ENCODE measurements at regions not wholly inside any gene's neighbourhood (a gene's known extent, or its start where the extent isn't known, plus 50 kb on each side); places are given as distances from the start of the nearest gene placed in this dataset.
A peak's percentile ranks its signal among the peaks of the same experiment; 100 is the strongest.

- Histone ChIP-seq H3K79me2 (ENCODE audit: insufficient read depth, low read length) (no peaks in the 10 kb centered on the region), H3K27ac (ENCODE audit: low read depth in 1 of 2, low read length in 2 of 2) (no peak overlapping the region), H3K4me2 (replicated peaks; ENCODE audit: extremely low read depth, low read length, poor library complexity, severe bottlenecking) (peak overlapping the region; percentile 14), H3K4me1 (ENCODE audit: control insufficient read depth in 1 of 2, insufficient read depth in 2 of 2, low read length in 2 of 2) (peaks cover 8 to 13% of the 10 kb centered on the region in 2 donors), H4K20me1 (ENCODE audit: insufficient read depth, low read length) (no peaks in the 10 kb centered on the region), H3K4me3 (replicated peaks in 1 of 3; ENCODE audit: low read depth in 2 of 3, low read length in 3 of 3) (no peak overlapping the region), H3K36me3 (replicated peaks in 1 of 2; ENCODE audit: control insufficient read depth in 1 of 2, insufficient read depth in 2 of 2, low read length in 2 of 2) (no peaks in the 10 kb centered on the region), H3K27me3 (ENCODE audit: control insufficient read depth in 2 of 2, insufficient read depth in 2 of 2, low read length in 2 of 2) (no peaks in the 10 kb centered on the region), H3K9ac (ENCODE audit: insufficient read depth, low read length, poor library complexity, severe bottlenecking) (no peak overlapping the region), H3K9me3 (replicated peaks in 1 of 2; ENCODE audit: control insufficient read depth in 1 of 2, insufficient read depth in 1 of 2, low read length in 2 of 2) (no peaks in the 10 kb centered on the region), H2AFZ (ENCODE audit: insufficient read depth, low read depth, low read length, poor library complexity, severe bottlenecking) (no peak overlapping the region)
- peaks cover 18% of the 10 kb centered on the region for H3K4me1 Mint-ChIP-seq
- intact Hi-C loops (cut with micrococcal nuclease), result no loop called here
- H3K27ac Mint-ChIP-seq, result peak overlapping the region in 5 of 7 donors; percentile 31 to 85 (median 58)
- TF ChIP-seq CTCF (IDR thresholded peaks at IDR 0.05), result no peak
- DNase-seq, result peak; percentile 39 to 84 (median 66)
- no peaks in the 10 kb centered on the region for H3K27me3 Mint-ChIP-seq (ENCODE audit: low read depth in 3 of 3)
- WGBS (ENCODE audit: insufficient coverage), result 0% methylated on average over 2 of the region's 2 CpGs
- no peaks in the 10 kb centered on the region for H3K36me3 Mint-ChIP-seq
- peak overlapping the region in 1 of 2 donors; percentile 72 for H3K4me3 Mint-ChIP-seq
- peaks cover 0 to 7% (median 6%) of the 10 kb centered on the region in 7 donors for H3K9me3 Mint-ChIP-seq
Observed at GRCh38 chr4:11824566-11824965, 395.9 kb upstream of the HS3ST1 start.

- peaks cover 18% of the 10 kb centered on the region for H3K4me1 Mint-ChIP-seq
- WGBS (ENCODE audit: insufficient coverage), result 40% methylated on average over 1 of the region's 2 CpGs
- no peaks in the 10 kb centered on the region for H4K20me1 ChIP-seq (ENCODE audit: insufficient read depth, low read length)
- H2AFZ ChIP-seq (ENCODE audit: insufficient read depth, low read depth, low read length, poor library complexity, severe bottlenecking), result no peak overlapping the region
- no peak overlapping the region for H3K27ac Mint-ChIP-seq
- no peaks in the 10 kb centered on the region for H3K9me3 ChIP-seq (replicated peaks in 1 of 2; ENCODE audit: control insufficient read depth in 1 of 2, insufficient read depth in 1 of 2, low read length in 2 of 2)
- no peak overlapping the region for H3K9ac ChIP-seq (ENCODE audit: insufficient read depth, low read length, poor library complexity, severe bottlenecking)
- no peak for TF ChIP-seq CTCF (IDR thresholded peaks at IDR 0.05)
- H3K27me3 ChIP-seq (ENCODE audit: control insufficient read depth in 2 of 2, insufficient read depth in 2 of 2, low read length in 2 of 2), result no peaks in the 10 kb centered on the region
- H3K4me1 ChIP-seq (ENCODE audit: control insufficient read depth in 1 of 2, insufficient read depth in 2 of 2, low read length in 2 of 2), result peaks cover 8 to 13% of the 10 kb centered on the region in 2 donors
- peaks cover 0 to 7% (median 6%) of the 10 kb centered on the region in 7 donors for H3K9me3 Mint-ChIP-seq
- H3K27ac ChIP-seq (ENCODE audit: low read depth in 1 of 2, low read length in 2 of 2), result no peak overlapping the region
- no peak overlapping the region for H3K4me2 ChIP-seq (replicated peaks; ENCODE audit: extremely low read depth, low read length, poor library complexity, severe bottlenecking)
- H3K36me3 Mint-ChIP-seq, result no peaks in the 10 kb centered on the region
- intact Hi-C loops (cut with micrococcal nuclease), result no loop called here
- peaks cover 0 to 3% (median 0%) of the 10 kb centered on the region in 3 donors for H3K27me3 Mint-ChIP-seq (ENCODE audit: low read depth in 3 of 3)
- DNase-seq, result no peak
- no peaks in the 10 kb centered on the region for H3K79me2 ChIP-seq (ENCODE audit: insufficient read depth, low read length)
- no peaks in the 10 kb centered on the region for H3K36me3 ChIP-seq (replicated peaks in 1 of 2; ENCODE audit: control insufficient read depth in 1 of 2, insufficient read depth in 2 of 2, low read length in 2 of 2)
- H3K4me3 Mint-ChIP-seq, result no peak overlapping the region
- no peak overlapping the region for H3K4me3 ChIP-seq (replicated peaks in 1 of 3; ENCODE audit: low read depth in 2 of 3, low read length in 3 of 3)
Observed at GRCh38 chr4:11821772-11822430, 393.2 kb upstream of the HS3ST1 start.
